NCI-H748 treated with DMSO at 0.1 percent for 48 hours (cell line): ENCODE measurements at regions not wholly inside any gene's neighbourhood (a gene's known extent, or its start where the extent isn't known, plus 50 kb on each side); places are given as distances from the start of the nearest gene placed in this dataset.
"Not testable (repeated sequence)": the region's sequence is repeated elsewhere in the genome, so short reads cannot be mapped to it uniquely, and the experiment has no call there.

ENCODE experiments used
- DNase-seq: peaks from one replicate; lab custom pipeline; 2025; lab: John Stamatoyannopoulos, UW

DNA sequence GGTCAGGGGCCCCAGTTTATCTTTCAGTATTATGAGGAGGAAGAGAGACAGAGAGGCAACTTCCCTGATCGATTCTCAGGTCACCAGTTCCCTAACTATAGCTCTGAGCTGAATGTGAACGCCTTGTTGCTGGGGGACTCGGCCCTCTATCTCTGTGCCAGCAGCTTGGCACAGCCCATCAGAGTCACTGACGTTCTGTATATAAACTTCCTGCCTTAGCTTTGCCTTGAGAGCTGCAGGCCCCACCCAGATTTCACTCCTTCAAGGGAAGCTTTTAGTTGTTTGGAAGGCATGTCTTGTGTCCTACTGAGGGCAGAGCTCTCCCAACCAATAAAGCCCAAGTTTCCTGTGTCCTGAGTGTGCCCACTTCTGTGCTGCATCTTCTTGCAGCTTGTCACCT is 242.5 kb upstream of the PRSS58 start:
- DNase-seq = no peak

DNA sequence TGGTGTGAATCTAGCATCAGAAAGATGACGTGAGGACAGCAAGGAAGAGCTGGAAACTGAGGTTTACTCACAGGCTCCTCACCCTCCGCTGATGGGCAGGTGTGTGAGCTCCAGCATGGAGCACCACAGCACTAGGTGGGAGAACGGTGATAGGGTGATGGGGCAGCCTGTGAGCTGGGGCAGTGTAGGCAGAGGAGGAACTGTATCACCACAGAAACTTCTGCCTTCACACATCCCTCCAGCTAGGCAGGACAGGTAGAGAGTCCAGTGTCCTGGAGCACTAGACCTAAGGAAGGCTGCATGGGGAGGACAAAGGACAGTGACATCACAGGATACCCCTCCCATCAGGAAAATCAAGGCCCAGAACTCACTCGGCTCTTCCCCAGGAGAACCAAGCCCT is 241.8 kb upstream of the PRSS58 start:
- no peak for DNase-seq

DNA sequence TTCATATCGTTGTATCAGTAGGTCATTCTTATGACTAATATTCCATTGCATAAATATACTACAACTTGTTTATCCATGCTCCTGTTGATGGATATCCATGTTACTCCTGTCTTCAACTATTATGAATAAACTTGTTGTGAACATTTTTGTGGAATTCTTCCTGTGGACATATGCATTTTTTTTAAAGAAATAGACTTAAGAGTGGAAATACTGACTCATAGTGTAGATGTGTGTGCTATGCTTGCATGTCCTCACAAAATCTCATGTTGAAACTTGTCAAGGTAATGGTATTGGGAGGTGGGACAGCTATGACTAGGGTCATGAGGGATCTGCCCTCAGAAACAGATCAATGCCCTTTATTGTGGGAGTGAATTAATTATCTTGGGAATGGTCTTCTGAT is 240.5 kb upstream of the PRSS58 start:
- no peak for DNase-seq

DNA sequence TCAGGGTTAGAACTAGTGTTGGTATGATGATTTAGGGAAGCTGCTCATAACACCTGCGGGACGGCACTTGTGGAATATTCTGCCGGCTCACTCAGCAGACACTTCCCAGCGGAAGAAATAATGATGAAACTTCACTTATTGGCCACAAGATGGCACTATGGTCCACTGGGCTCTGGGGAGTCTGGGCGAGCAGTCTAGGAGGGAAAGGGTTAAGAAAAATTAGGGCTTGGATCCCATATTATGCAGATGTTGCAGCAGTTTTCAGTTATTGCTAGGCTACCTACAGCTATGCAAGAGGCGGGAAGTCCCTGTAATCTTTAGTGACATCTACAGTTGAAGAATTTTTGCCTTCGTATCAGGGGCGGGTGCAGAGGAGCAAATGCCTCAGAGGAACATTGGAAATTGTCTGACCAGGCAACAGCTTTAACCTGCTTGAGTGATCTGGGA is 238.7 kb upstream of the PRSS58 start:
- peak; percentile 8 for DNase-seq

DNA sequence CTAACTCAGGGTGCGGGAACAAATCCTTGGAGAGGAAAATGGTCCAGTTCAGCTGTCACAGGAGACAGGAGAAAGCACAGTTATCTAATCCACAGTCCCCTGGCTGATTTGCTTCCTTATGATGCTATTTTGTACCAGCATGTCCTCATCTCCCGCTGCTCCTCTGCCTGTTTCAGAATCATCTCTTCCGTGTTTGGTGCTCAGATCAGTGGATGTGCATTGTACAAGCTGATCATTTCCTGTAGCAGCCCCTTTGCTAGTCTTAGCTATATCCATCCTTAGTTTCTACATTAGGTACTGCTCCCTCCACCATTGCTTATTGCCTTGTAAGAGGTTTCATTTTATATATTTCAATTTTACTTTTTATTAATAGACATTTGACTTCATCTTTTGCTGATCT is 238.0 kb upstream of the PRSS58 start:
- DNase-seq = not testable (repeated sequence)

DNA sequence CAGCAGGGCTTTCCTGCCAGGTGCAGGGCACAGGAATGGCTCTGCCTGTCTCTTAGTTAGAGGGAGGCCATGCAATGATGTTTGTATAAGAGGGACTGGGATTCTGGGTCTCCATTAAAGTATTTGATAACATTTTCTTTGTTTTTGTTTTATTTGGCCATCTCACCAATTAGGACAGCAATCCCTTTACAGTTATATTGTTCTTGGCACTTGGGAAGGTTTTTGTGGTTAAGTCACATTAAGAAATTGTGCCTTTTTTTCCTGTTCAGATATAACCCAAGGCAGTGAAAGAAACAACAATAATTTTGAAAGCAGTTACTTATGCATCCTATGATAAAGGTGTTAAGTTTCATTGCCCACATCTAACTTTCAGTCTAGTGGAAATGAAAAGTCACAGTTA is 237.4 kb upstream of the PRSS58 start:
- not testable (repeated sequence) for DNase-seq

DNA sequence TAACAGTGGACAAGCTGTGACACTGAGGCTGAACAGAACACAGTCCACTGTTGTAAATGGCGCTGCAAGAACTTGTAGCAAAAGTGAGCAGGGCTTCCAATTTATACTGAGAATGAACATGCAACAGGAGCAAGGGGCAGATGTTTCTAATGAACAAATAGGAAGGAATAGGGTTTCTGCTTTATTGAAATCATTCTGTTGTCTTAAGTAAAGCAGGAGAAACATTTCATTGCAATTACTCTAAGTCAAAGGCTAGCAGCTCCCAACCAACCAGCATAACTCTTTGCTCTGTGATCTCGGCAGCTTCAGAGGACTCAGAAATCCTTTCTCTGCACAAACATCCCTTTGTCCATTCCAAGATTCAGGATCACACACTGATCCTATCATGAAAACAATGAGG is 236.2 kb upstream of the PRSS58 start:
- DNase-seq = no peak

DNA sequence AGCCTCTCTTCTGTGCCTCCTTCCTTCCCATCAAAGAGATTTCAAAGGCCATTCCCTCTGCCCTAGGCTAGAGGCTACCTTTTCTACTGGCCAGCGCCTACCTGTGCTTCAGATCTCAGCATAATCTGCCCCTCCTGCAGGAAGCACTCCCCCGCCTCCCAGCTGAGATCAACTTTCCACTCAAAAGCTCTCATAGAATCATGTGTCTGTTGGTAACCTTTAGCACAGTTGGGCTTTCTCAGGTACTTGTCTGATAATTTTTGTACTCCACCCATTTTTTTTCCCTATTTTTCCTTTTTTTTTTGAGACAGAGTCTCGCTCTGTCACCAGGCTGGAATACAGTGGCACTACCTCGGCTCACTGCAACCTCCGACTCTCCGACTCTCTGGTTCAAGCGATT is 231.0 kb upstream of the PRSS58 start:
- no peak for DNase-seq

DNA sequence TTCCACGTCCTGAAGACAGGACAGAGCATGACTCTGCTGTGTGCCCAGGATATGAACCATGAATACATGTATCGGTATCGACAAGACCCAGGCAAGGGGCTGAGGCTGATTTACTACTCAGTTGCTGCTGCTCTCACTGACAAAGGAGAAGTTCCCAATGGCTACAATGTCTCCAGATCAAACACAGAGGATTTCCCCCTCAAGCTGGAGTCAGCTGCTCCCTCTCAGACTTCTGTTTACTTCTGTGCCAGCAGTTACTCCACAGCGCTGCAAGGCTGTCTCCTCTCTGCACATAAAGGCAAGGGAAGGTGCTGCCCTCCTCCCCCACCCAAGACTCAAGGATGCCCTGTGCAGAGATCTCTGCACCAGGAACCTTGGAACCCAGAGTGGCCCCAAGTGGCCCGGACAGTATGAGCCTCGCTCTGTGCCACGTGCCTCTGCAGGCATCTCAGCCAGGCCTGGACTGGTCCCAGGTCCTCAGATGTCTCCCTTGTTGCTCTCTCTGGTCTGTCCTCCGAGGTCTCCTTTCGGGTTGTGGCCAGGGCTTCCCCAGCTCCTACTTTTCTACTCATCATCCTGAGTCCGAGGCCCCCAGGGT is 230.3 kb upstream of the PRSS58 start:
- DNase-seq = no peak

DNA sequence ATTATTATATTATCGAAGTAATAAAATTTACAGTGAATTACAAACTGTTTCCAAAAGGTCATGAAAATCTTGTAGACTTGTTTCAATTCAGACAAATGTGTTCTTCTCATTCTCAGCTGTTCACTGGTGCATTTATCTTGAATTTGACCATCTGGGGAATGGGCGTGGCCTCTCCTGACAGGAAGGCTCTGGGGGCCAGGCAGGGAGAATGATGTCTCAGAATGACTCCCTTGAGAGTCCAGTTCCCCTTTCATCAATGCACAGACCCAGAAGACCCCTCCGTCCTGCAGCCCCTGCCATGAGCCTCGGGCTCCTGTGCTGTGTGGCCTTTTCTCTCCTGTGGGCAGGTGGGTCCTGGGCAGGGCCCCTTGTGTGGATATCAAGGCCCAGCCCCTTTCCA is 229.7 kb upstream of the PRSS58 start:
- not testable (repeated sequence) for DNase-seq

DNA sequence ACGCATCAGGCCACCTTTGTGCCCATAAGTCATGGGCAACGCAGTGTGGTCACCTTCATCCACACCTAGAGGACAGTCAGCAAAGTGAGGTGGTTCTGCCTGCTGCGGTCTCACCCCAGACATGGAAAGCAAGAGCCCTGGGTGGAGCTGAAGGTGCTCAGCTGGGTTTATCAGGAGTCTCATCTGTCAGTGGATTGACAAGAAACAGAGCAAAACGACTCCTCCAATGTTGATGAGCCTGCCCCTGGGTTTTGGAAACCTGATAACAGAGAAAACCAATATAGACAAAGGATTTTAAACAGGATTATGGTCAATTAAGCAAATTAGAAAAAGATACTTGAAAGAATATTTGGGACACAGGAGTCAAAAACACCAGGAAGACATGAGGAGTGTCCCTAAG is 229.3 kb upstream of the PRSS58 start:
- DNase-seq = no peak

DNA sequence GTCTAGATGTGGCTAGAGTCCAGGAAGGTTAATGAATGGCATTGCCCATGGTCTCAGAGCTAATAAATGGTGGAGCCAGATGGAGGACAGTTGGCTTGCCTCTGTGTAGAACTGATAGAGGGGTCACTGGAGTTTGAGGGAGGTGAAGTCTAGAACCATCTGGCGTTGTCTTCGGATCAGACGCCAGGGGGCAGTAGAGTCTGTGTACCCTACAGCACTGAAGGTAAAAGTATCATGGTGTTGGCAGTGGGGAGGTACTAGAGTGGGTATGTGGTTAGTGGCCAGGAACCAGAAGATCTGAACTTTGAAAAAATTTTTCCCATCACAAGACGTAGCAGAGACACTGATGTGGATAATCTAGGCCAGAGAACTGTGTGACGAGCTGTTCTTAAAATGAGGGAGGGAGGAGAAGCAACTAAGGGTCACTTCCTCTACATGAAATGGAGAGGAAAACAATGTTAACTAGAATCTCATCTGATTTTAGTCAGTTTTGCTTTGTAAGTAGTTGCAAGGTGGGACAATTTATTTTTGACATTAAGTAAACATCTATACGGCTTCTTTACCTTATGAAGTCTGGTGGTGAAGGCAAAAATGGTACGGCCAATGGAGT is 227.9 kb upstream of the PRSS58 start:
- no peak for DNase-seq

DNA sequence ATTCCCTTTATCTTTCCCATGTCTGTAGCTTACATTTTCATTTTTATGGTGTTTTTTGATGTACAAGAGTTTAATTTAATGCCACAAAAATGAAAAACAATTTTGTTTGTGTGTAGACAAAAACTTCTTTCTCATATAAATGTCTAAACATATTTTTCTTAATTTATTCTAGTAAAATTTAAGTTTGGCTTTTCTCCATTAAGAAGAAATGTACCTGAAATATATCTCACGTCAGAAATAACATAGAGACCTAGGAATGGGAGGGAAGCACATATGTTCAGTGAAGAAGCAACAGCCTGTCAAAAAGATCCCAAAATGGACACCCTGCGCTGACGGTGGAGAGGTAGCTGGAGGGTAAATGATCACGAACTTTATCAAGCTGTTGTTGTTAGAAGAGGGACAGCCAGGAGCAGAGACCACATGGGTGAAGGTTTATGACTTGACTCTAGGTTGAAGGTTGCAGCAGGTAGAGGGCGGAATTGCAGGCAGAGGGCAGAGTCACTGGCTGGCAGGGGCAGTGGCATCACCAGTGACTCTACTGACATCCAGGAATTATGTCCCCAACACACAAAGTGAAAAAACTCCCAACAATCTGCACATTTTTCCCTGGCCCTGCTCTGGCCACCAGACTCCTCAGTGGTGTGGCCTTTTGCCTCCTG is 225.9 kb upstream of the PRSS58 start:
- no peak for DNase-seq

DNA sequence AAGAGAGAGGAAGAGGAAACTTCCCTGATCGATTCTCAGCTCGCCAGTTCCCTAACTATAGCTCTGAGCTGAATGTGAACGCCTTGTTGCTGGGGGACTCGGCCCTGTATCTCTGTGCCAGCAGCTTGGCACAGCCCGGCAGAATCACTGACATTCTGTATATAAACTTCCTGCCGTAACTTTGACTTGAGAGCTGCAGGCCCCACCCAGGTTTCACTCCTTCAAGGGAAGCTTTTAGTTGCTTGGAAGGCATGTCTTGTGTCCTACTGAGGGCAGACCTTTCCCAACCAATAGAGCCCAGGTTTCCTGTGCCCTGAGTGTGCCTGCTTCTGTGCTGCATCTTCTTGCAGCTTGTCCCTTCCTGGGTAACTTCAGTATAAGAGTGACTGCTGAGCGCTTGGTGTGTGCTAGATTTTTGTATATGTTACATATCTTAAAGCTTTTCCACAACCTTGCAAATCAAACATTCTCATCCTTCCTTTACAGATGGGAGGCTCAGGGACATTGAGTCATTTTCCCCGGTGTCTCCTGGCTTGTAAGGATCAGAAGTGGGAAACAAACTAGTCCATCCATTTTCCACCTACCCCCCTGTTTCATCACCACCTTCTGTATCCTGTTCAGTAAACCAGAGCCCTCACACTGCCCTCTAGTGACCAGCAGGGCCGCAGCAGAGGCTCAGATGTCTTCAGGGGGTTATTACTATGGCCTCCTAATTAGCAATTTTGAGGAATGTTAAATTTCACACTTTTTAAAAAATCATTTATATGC is 225.2 kb upstream of the PRSS58 start:
- no peak for DNase-seq

DNA sequence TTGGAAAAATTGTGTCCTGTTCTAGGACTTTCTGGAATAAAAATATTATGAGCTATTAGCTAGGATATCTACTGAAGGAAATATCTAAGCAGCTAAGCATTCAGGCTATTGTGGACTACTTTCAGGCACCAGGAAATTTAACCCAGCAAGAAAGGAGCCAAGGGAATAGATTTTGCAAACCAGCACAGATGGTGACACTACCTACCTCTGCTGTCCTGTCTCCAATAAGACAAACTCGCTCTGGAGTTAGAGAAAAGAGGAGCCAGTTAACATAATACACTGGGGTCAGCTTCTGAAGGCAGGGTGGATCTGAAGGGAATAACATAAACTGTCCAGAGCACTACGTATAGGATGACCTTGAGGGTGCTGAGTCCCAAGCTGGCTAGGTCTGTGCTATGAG is 223.7 kb upstream of the PRSS58 start:
- no peak for DNase-seq

DNA sequence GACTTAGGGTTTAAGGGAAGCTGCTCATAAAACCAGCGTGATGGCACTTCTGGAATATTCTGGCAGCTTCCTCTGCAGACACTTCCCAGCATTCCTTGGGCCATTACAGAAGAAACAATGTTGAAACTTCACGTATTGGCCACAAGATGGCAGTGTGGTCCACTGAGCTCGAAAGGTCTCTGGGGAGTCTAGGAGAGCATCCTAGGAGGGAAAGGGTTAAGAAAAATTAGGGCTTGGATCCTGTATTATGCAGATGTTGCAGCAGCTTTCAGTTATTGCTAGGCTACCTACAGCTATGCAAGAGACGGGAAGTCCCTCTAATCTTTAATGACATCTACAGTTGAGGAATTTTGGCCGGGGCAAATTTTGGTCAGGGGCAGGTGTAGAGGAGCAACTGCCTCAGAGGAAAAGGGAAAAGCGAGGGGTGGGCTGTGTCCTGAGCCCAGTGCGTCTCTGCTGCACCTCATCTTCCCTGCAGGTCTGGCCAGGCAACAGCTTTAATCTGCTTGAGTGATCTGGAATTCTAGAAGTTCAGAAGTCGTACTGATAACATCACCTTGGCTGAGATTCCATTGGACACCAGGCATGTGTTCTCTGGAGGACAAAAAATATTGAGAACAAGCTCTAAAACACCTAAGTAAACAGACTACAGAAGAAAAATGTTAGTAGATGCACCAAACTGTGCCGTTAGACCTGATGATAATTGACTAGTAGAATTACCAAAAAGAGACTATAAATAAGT is 220.8 kb upstream of the PRSS58 start:
- DNase-seq = peak; percentile 25

DNA sequence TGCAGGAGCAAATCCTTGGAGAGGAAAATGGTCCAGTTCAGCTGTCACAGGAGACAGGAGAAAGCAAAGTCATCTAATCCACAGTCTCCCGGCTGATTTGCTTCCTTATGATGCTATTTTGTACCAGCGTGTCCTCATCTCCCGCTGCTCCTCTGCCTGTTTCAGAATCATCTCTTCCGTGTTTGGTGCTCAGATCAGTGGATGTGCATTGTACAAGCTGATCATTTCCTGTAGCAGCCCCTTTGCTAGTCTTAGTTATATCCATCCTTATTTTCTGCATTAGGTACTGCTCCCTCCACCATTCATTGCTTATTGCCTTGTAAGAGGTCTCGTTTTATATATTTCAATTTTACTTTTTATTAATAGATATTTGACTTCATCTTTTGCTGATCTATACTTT is 219.9 kb upstream of the PRSS58 start:
- not testable (repeated sequence) for DNase-seq

DNA sequence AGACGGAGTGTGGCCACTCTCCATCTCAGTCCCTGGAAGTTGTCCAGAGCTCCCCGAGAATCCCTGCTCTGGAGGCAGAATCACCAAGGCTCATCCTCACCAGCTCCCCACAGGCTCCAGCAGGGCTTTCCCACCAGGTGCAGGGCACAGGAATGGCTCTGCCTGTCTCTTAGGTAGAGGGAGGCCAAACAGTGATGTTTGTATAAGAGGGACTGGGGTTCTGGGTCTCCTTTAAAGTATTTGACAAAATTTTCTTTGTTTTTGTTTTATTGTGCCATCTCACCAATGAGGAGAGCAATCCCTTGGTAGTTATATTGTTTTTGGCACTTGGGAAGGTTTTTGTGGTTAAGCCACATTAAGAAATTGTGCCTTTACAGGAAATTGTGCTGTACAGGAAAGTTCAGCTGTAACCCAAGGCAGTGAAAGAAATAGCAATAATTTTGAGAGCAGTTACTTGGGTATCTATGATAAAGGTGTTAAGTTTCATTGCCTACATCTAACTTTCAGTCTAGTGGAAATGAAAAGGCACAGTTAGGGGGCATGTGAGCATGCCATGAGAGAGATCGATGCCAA is 219.3 kb upstream of the PRSS58 start:
- DNase-seq = no peak

DNA sequence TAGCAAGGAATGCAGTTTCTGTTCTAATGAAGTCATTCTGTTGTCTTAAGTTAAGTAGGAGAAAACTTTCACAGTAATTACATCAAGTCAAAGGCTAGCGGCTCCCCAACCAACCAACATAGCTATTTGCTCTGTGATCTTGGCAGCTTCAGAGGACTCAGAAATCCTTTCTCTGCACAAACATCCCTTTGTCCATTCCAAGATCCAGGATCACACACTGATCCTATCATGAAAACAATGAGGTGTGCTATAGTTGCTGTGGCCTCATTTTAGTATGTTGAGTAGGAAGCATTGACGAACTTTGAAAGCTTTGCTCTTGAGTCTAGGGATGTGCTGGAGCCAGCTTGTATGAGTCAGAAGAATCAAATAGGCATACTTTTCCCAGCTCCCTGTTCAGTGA is 218.2 kb upstream of the PRSS58 start:
- DNase-seq = no peak

DNA sequence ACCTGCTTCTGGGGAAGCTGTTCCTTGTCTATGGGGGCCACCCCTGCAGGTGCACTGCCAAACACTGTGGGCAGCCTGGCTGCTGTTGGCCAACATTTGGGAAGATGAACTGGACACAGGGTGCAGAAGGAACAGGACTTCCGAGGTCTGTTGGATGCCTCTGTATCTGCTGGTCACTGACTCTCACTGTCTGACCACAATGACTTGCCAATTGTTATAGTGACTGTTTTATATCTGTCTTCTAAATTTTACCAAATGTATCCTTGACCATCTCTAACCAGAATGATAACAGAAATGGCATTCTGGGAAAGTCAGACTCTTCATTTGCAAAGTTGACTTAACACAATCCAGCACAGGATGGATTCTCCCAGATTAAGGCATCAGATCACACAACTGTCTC is 214.0 kb upstream of the PRSS58 start:
- no peak for DNase-seq

DNA sequence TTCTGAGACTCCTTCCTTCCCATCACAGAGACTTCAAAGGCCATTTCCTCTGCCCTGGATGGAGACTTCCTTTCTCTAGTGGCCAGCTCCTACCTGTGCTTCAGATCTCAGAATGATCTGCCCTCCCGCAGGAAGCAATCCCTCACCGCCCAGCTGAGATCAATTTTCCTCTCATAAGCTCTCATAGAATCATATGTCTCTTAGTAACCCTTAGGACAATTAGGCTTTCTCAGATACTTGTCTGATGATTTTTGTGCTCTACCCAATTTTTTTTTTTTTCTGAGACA is 212.6 kb upstream of the PRSS58 start:
- DNase-seq = no peak
